ENCODE measurements at regions not wholly inside any gene's neighbourhood (a gene's known extent, or its start where the extent isn't known, plus 50 kb on each side); places are given as distances from the start of the nearest gene placed in this dataset.
"Not testable (repeated sequence)": the region's sequence is repeated elsewhere in the genome, so short reads cannot be mapped to it uniquely, and the experiment has no call there.

DNA sequence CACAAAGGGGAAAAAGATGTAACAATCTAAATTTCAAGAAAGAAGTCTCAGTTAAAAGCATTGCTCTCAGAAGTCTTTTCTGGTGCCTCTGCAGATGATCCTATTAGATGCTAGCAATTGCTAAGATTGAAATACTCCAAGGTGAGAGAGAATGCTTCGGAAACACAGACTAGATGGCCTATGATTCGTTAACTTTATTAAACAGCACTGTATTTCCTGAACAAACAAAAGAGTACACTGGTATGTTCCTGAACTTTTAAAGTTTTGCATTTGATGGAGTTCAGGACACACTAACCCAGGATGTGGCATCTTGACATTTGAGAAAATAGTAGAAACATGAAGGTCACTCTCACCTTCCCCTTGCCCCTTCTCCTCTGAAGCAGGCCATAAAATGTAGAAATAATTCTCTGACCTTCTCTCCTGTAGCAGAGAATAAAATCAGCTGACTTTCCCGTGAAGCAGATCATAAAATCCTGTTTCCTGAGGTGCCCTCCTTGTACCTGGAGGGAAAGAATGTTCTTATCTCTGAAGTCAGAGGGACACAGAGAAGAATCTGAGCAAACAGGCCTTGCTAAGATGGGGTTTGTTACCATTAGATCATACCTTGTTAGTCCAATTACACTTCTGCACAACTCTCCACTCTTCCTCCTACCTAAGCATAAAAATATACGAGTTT, 142.9 kb upstream of the USP25 start:
- no peak for DNase-seq (ENCODE audit: low read depth in 1 of 2, low spot score in 1 of 2)

DNA sequence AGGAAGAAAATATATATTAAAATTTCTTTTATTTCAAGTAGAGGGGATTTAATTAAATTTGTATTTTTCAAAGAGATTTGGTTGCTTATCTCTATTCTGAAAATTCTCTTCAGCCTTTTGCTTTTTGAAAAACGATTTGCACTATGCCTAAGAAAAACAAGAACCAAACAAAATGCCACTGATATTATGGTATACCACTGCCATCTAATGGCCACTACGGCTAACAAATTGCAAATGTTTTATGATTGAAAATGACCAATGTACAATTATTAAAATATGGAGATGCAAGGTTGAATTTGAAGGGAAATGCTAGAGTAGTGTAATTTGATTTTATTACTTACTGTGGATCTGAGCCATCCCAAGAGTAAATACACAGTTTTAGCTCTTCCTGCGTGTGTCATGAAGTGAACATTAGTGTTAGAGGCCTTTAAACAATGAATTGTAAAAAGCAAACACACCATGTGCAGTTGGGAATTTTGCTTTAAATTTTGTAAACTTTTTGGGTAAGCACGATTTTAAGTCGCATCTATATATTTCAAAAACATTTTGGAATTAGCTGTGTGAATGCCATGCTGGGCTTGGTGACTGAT, 137.4 kb upstream of the USP25 start:
- DNase-seq (ENCODE audit: low read depth in 1 of 2, low spot score in 1 of 2) = no peak

DNA sequence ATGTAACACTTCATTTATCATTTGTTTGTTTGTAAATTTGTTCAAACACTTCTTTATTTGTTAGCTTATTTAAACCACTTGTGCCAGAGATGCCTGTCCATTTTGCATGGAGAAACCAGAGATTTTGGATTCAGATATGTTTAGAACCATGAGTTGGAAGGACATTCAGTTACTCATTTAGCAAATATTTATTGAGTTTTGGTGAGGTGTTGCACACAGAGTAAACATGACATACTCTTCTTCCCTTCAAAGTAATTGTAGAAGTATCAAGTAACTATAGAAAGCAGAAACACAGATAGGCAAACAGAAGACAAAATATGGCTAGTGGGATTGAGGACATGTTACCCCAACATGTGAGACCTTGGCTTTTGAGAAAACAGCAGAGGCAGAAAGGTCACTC, 136.8 kb upstream of the USP25 start:
- DNase-seq (ENCODE audit: low read depth in 1 of 2, low spot score in 1 of 2) = no peak

DNA sequence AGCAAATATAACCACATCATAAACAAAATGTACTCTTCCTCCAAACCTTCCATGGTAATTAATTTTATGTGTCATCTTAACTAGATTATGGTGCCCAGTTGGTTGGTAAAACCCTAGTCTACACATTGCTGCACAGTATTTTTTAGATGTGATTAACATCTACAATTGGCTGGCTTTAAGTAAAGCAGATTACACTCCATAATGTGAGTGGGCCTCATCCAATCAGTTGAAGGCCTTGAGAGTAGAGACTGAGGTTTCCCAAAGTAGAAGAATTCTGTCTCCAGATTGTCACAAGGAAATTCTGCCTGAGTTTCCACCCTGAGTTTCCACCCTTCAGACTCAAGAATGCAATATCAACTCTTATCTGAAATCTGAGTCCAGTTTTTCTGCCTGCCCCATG, 128.4 kb upstream of the USP25 start:
- DNase-seq (ENCODE audit: low read depth in 1 of 2, low spot score in 1 of 2) = no peak

DNA sequence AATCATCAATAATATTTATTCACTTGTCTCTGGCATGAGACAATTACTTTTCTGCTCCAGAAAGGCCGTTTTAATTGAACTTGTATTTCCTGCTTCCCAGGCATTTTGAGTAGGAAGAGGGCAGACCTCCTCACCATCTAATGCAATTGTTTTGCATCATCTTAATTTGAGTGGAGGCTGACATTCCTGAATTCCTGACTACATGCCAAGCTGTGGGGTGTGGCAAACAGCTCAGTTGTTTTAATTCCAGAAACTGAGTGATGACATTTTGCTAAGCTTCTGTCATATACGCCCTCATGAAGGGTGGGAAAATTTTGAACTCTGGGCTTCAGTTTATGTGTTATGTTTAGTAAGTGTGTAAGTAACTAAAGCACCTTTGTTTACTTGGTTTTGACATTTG, 125.4 kb upstream of the USP25 start:
- DNase-seq (ENCODE audit: low read depth in 1 of 2, low spot score in 1 of 2) = no peak

DNA sequence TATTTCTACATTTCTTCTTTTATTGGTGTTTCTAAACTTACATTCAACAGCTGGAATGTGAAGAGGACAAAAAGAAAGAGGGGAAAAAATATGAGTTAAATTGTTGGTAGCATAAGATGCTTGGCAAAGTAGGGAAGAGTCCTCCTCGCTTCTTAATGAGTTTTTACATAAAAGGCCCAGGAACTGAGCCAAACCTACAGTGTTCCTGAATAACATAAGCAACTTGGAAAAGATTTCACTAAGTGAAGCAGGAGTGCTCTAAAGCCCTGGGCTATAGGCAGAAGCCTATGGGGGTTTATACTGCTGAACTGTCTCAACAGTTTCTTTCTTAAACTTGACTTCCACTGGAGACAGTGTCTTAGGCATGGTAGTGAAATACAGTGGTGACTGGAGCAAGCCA, 115.0 kb upstream of the USP25 start:
- DNase-seq (ENCODE audit: low read depth in 1 of 2, low spot score in 1 of 2) = no peak

DNA sequence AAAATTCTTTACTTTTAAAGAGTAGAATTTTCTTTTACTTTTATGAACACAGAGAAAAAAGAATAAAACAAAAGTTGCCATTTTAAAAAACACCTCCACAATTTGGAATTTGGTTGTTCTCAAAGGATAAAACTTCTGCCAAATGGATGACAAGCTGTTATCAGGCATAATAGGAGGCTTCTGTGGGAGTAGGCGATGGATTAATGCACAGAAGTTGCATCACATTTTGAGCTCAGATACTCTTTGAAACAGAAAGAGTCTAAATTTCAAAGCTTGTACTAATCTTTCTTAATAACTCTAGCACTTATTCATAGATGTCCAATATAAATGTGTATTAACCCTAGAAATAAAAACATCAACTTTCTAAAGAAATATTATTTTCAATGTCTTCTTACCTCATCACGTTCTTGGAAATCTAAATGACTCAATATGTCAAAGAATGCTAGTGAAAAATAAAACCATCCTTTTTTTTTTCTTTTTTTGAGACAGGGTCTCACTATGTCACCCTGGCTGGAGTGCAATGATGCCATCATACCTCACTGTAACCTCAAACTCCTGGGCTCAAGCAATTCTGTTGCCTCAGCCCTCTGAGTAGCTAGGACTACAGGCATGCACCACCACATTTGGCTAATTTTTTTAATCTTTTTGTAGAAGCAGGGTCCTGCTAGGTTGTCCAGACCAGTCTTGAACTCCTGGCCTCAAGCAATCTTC, 112.8 kb upstream of the USP25 start:
- DNase-seq (ENCODE audit: low read depth in 1 of 2, low spot score in 1 of 2) = no peak

DNA sequence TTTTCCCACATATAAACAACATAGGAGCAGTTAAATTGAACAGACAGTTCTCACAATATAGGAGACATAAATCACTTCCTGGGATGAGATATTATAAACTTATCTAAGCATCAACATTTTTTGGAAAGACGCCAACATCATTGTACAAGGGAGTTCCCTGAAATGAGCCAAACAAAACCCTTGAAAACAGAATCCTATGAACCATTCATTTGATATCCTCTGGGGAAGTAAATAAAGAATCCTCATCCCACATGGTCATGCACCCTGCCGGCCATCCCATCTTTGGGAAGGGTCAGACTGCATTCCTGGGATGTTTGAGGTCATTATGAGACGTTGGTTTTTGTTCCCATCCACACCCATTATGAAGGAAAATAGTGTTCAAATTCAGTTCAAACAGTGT, 111.8 kb upstream of the USP25 start:
- no peak for DNase-seq (ENCODE audit: low read depth in 1 of 2, low spot score in 1 of 2)

DNA sequence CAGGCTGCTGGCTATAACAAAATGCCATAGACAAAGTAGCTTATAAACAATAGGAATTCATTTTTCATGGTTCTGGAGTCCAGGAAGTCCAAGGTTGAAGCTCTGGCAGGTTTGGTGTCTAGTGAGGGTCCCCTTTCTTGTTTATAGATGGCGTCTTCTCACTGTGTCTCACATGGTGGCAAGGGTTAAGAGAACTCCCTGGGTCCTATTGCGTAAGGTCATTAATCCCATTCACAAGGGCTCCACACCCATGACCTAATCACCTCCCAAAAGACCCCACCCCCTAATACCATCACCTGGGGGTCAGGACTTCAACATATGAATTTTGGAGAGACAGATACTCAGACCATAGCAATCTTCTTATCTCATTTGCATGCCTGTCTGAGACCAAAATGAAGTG, 108.9 kb upstream of the USP25 start:
- no peak for DNase-seq (ENCODE audit: low read depth in 1 of 2, low spot score in 1 of 2)

DNA sequence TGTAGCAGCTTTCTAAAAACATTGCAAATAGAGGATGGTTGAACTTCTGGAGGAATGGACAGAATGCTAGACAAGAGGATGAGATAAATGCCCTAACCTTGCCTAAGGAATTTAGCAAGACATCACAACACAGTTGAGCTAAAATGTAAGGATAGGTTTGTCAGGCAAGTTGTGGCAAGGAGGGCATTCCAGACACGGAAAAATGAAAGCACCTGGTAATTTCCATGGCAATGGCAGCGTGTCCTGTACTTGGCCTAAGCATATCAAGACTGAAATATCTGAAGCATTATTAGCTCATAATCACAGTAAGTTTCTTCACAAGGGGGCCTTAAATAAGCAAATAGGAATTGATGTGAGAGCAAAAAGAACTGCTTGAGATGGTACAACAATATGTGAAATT, 105.1 kb upstream of the USP25 start:
- no peak for DNase-seq (ENCODE audit: low read depth in 1 of 2, low spot score in 1 of 2)

DNA sequence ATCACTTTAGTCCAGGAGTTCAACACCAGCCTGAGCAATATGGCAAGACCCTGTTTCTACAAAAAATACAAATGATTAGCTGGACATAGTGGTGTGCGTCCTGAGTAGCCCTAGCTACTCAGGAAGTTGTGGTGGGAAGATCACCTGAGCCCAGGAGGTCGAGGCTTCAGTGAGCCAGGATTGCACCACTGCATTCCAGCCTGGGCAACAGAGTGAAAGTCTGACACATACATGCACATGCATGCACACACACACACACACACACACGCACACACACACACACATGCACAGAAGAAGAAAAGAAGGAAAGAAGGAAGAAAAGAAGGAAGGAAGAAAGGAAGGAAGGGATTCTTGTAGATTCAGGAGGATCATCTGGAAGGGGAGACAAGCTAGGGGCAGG, 104.4 kb upstream of the USP25 start:
- DNase-seq (ENCODE audit: low read depth in 1 of 2, low spot score in 1 of 2) = no peak

DNA sequence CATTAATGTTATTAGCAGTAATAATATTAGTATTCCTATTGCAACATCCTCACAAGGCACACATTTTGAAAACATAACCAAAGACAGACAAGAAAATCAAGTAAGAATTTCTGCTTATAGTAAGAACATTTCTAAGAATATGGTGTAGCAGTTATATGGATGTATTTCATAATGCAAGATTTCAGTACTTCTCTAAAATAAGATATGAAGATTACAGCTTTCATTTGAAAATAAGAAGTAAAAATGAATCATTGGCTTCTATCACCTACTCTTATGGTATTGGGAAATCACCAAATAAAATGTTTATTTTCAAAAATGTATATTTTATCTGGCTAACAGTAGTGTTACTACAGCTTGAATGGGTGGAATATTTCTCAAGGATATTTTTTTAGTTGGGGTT, 103.8 kb upstream of the USP25 start:
- no peak for DNase-seq (ENCODE audit: low read depth in 1 of 2, low spot score in 1 of 2)

DNA sequence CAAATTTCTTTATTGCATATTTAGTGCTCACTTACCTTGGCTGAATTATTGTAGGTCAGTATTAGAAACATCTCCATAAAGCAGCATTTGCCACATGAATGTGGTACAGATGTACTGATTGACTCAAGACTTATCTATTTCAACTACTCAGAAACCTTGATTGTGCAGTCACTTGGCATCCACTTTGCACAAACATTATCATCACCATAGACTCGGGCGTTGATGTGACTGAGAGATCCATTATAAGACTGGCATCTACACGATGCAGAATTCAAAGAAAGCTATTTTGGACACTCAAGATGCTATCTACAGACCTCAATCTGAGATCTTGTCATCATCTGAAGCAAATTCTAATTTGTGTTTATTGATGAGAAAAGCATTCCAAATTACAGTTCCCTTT, 102.8 kb upstream of the USP25 start:
- DNase-seq (ENCODE audit: low read depth in 1 of 2, low spot score in 1 of 2) = no peak

DNA sequence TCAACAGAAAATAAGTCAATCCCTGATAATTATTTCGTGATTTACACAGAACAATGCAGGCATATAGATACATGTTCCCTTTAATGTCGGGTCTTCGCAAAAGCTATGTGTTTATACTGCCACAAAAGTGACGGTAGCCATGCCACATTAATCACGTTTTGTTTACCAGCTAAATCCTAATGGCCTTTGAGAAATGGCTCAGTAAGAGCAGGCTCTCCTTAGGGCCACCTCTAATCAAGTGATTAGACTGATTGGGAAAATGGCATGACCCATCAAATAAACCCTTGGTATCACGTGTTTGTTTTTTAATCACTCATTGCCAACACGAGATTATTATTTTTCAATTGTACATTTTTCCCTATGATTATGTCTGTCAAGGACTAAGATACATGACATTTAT, 102.0 kb upstream of the USP25 start:
- DNase-seq (ENCODE audit: low read depth in 1 of 2, low spot score in 1 of 2) = no peak

DNA sequence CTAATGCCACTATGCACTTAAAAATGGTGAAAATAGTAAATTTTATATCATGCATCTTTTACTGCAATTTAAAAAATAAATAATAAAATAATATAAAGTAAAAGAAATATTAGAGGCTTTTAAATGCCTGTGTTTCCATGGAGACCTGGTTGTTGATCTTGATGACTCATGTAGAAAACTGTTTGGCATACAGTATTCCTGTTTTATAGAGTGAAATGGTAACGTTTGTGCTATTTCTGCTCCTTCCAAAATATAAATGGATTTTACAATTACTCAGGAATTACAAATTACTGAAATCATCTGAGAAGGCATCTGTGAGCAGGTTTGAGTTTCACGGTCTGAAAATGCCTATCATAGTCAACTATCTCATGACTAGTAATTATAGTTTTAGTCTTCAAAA, 98.4 kb upstream of the USP25 start:
- DNase-seq (ENCODE audit: low read depth in 1 of 2, low spot score in 1 of 2) = no peak

DNA sequence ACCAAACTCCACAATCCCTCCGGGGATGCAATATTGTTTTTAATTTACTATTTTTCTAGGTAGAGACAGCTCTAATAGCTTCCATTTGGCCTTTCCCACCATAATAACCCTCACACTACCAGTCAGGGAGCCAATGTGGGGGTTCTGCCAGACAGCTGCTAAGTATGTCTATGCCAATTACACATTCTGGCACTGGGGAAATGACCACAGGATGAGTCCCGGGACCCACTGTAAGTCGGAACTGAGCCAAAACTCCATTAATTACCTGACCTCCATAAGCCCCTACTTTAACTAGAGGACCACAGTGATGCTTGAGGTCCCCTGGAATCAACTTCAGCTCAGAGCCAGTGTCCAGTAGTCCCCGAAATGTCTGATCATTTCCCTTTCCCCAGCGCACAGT, 95.2 kb upstream of the USP25 start:
- DNase-seq (ENCODE audit: low read depth in 1 of 2, low spot score in 1 of 2) = not testable (repeated sequence)

DNA sequence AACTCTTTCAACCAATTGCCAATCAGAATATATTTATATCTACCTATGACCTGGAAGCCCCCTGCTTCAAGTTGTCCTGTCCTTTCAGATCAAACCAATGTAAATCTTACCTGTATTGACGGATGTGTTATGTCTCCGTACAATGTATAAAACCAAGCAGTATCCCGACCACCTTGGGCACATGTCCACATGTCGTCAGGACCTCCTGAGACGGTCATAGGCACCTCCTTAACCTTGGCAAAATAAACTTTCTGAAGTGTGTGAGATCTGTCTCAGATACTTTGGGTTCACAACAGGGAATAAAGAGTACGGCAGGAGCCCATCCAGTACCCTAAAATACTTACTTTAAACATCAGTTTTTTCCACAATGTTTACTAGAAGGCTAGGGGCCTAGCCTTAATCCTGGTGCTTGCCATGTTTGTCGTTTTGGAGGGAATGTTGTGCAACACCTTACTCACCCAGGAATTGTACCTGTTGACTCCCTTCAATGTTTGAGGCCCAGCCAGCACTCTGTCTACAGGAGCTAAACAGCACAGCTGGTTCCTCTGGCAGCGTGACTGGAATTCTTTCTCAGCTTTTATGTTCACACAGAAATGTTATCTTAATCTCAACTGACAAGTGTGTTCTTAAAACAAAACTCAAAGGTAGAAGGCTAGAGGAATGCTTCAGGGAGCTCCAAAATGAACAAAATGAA, 90.8 kb upstream of the USP25 start:
- no peak for DNase-seq (ENCODE audit: low read depth in 1 of 2, low spot score in 1 of 2)

DNA sequence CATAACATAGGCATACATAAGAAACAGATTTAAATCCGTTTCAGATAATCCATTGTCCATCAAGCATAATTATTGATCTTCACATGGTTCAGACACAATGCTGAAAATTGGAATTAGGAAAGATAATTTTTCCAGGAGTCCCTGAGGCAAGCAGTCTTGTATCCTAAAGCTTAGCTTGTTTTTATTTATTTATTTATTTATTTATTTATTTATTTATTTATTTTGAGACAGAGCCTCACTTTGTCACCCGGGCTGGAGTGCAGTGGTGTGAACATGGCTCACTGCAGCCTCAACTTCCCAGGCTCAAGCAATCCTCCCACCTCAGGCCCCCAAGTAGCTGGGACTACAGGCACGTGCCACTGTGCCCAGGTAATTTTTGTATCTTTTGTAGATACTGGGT, 89.7 kb upstream of the USP25 start:
- DNase-seq (ENCODE audit: low read depth in 1 of 2, low spot score in 1 of 2) = not testable (repeated sequence)

DNA sequence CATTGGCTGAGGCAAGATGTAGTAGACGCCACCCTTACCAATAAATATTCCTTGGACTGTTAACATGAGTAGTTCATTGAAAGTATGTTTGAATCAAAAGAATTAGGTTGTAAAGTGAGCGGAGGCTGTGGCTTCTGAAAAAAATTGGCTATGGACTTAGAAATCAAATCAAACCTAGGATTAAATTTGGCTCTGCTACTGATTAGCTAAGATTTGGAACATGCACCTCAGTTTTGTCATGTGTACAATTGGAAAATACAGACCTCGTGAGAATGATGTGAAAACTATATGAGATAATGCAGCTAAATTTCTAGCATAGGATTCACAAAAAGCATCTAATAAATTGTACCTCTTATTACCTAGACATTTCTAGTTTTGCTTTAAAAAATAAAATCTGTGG, 85.3 kb upstream of the USP25 start:
- no peak for DNase-seq (ENCODE audit: low read depth in 1 of 2, low spot score in 1 of 2)

DNA sequence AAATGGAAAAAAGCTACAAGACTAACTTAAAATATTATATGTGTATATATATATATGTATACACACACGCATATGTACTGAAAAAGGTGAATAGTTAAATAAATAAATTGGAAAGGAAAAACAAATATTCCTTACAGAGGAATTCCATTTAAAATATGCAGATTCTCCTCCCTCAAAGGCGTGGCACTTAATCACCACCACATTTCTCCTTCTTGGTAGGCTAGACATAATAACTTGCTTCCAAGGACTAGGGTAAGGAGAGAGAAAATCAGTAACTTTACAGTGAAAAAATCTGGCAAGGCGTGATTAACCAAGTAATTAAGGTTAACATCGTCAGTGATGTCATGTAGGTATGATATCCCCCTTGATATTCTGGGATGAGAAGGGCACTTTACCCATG, 84.0 kb upstream of the USP25 start:
- DNase-seq (ENCODE audit: low read depth in 1 of 2, low spot score in 1 of 2) = no peak

DNA sequence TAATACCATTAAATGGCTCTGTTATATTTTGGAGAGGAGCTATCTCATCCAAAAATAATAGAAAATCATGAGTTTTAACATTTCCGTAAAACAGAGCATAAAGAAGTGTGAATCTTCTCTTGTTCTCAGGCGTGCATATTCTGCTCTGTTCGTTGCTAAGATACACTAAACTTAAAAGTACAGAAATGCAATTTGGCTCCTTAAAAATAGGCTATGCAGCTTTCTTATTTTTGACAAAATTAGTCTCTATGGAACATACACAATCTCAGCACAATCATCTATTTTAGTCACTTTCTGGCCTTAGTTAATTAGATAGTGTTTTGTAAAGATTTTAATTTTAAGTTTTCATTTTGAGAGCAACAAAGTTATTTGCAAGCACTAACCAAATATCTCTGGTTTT, 79.0 kb upstream of the USP25 start:
- DNase-seq (ENCODE audit: low read depth in 1 of 2, low spot score in 1 of 2) = no peak

DNA sequence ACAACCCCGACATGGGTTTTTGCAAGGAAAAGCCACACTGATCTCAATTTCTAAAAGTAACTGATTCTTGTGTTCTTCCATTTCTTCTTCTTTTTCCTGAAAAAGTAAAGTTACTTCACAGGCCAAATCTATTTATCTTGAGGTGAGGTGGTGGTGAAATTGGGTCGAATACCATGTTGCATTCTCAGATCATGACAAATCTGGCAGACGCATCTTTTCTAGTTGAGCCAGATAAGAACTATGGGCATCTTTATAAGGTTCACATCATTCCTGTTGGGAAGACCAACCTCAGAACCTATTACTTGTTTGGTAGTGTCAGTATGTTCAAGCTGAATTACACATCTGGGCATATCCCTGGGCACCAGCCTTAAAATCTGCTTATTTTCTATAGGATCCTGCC, 78.6 kb upstream of the USP25 start:
- DNase-seq (ENCODE audit: low read depth in 1 of 2, low spot score in 1 of 2) = no peak
